GM12873 (cell line): ENCODE measurements at regions not wholly inside any gene's neighbourhood (a gene's known extent, or its start where the extent isn't known, plus 50 kb on each side); places are given as distances from the start of the nearest gene placed in this dataset.

Experiments used
- TF ChIP-seq, protein P1 (sequence below): IDR thresholded peaks from 2 replicates; pipeline ENCODE4 v1.5.1; 2012; ENCODE audit warnings: low read depth, mild to moderate bottlenecking, moderate library complexity, low read length, control low read depth; ENCODE audit not compliant: insufficient read depth; ENCODE audit errors: missing control alignments

DNA sequence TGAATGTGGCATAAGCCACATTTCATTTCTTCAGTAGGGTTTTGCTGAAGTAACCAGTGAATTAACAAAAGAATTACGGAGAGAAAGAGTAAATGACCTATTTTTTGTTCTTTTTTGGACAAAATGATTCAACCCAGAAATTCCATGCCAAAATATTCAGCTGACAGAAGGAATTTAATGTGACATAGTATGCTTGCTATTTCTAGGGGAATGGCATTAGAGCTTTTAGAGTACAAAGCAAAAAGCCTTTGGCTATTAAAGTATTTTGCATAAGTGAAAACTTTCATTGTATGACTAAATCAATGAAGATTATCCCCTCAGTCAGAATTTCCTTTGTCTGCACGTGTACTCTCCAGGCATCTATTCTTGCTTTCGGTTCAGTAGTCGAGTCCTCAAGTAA lies 465.3 kb downstream of the COG6 start:
- TF ChIP-seq, protein P1, sequence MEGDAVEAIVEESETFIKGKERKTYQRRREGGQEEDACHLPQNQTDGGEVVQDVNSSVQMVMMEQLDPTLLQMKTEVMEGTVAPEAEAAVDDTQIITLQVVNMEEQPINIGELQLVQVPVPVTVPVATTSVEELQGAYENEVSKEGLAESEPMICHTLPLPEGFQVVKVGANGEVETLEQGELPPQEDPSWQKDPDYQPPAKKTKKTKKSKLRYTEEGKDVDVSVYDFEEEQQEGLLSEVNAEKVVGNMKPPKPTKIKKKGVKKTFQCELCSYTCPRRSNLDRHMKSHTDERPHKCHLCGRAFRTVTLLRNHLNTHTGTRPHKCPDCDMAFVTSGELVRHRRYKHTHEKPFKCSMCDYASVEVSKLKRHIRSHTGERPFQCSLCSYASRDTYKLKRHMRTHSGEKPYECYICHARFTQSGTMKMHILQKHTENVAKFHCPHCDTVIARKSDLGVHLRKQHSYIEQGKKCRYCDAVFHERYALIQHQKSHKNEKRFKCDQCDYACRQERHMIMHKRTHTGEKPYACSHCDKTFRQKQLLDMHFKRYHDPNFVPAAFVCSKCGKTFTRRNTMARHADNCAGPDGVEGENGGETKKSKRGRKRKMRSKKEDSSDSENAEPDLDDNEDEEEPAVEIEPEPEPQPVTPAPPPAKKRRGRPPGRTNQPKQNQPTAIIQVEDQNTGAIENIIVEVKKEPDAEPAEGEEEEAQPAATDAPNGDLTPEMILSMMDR: no peak

DNA sequence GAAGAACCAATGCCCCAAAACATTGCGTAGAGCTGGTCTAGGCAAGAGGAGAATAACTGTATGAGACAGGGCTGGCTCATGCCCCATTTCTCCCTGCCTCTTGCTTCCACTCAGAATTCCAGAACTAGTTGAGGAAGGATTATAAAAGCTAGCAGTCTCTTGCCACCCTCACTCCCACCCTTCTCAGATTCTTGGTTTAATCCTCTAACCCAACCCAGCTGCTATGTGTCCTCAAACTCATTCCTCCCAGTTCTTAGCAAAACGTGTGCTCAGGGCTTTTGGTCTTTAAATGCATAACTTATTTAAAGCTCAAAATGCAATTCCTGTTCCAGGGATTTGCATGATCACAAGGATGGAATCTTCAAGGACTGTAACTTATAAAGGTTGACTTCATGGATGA lies 466.3 kb downstream of the COG6 start:
- TF ChIP-seq, protein P1: no peak

DNA sequence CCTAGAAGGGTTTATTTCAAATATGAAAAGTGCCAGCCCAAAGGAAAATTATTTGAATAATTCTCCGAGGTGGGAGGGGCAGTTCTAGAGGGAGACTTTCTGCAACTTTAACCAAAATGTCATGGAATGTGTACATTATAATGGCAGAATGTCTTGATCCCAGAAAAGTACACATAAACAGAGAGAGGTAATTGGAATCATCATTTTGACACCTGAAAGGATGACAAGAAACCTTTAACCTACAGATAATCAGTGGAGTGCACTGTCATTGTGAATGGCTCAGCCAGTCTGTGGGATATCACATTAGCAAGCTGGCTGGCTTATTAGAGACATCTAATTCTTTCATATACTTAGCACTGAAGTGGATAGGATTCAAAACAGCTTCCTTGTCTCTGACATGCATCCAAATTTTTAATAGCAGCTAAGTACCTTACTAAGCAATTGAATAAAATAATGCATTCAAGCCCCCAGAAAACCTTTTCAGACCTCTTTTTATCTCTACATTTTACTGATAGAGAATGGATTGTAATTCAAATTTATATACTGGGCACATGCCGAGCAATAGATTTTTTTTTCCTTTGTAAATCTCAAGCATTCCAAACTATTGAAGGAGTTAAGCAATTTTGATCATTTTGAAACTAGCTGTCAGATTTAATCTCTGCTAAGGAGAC lies 468.6 kb downstream of the COG6 start:
- TF ChIP-seq, protein P1: no peak

DNA sequence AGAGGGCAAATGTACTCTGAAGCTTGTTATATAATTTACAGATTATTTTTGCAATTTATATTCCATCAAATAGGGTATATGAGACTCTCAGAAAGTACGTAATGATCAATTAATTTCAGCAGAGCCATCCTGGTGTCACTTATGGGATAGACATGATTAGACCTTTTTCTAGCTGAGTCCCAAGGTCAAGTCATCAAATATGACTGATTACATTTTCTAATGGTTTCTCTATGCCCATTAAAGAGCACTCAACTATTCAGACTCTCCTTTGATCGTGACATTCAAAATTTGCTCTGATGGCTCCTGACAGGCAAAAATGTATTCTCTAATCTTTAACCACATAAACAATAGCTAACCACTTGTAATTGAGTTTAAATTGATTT lies 469.2 kb downstream of the COG6 start:
- TF ChIP-seq, protein P1: no peak

DNA sequence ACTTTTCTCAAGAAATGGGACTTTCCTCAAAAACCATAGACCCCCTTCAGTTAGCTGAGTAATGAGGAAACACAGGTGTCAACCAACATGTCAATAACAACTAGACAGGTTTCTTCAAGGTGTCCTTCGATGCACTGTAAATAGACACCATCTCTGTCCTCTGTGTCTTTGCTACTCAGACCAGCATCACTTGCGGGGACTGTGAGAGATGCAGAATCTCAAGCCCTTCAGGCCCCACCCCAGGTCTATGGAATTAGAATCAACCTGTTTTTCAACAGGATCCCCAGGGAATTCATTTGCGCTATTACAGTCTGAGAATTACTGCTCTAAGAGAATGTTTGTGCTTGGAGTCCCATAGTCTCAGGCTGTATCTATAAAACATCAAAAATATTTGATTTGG lies 469.9 kb downstream of the COG6 start:
- TF ChIP-seq, protein P1: no peak

DNA sequence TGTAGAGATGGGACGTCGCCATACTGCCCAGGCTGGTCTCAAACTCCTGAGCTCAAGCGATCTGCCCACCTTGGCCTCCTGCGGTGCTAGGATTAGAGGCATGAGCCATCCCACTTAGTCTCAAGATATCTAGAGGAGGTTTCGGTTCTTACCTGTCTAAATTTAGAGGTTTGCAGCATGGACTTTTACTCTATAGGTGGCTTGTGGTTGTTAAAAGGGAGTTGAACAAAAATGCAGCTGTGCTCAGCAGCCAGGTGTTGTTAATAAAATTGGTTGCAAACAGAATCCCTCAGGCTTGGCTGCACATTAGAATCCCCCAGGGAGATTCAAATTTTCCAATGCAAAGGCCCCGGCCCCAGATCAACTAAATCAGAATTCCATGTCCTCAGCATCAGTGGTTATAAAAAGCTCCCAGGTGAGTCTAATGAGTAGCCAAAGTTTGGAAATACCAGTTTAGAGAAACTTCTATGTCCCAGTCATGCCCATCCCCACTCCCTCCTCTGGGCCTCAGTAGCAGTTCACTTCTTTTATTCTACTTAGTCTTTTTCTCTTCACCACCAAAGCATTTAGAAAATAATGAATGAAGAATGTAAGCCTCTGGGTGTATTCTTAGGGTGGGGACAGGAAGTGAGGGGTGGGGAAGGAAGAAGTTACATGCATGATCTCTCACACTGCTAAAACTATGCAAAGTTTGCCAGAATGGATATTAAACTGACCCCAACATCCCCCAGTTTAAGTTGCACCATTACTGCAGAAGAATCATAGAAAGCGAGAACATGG lies 471.0 kb downstream of the COG6 start:
- TF ChIP-seq, protein P1: no peak

DNA sequence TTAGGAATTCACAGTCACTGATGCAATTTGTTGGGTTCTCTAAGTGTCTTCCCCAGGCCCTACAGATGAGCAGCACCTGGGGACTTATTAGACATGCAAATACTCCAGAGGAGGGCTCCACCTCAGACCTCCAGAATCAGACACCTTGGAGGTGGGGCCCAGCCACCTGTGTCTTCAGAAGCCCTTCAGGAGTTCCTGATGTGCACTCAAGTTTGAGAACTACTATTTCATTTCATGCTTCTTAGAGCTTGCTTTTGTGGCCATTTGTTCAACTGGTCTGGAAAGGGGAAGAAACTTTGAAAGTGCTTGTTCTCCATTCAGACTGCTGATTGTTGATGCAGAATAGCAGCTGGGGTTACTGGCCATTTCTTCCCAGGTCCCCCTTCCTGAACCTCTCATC lies 472.0 kb downstream of the COG6 start:
- TF ChIP-seq, protein P1: no peak
